Tibial nerve (tissue), 4 donors: ENCODE measurements at regions not wholly inside any gene's neighbourhood (a gene's known extent, or its start where the extent isn't known, plus 50 kb on each side); places are given as distances from the start of the nearest gene placed in this dataset.
"Not testable (repeated sequence)": the region's sequence is repeated elsewhere in the genome, so short reads cannot be mapped to it uniquely, and the experiment has no call there.

Experiments
- DNase-seq, 2 donors: peaks; one replicate each; pipeline ENCODE4 v3.0.0-alpha.2; 2019; ENCODE audit warnings: low spot score in 2 of 2
- H3K27ac ChIP-seq, 4 donors: fragments of 200-600 bp; sonication (generic) in 3 of 4; one replicate each; pipeline ENCODE4 v1.5.1; 2017 to 2019; ENCODE audit warnings: mild to moderate bottlenecking in 1 of 4
- H3K27me3 ChIP-seq, 2 donors: fragments of 200-600 bp; sonication (generic) in 1 of 2; one replicate each; pipeline versions ENCODE4 v1.5.1 to v1.6.0; 2017 to 2019
- H3K36me3 ChIP-seq, 3 donors: fragments of 200-600 bp; sonication (generic); one replicate each; pipeline ENCODE4 v1.5.1; 2018 to 2019
- H3K4me1 ChIP-seq, 4 donors: fragments of 200-600 bp; sonication (generic) in 3 of 4; one replicate each; pipeline ENCODE4 v1.5.1; 2017 to 2019
- H3K4me3 ChIP-seq, 4 donors: fragments of 200-600 bp; sonication (generic) in 3 of 4; one replicate each; pipeline ENCODE4 v1.5.1; 2017 to 2019; ENCODE audit warnings: mild to moderate bottlenecking in 1 of 4, moderate library complexity in 1 of 4
- H3K9me3 ChIP-seq, 4 donors: fragments of 200-600 bp; sonication (generic) in 3 of 4; one replicate each; pipeline ENCODE4 v1.5.1; 2017 to 2019
- EP300 ChIP-seq, 2 donors: sonication (generic); formaldehyde crosslinking; IDR thresholded peaks; one replicate each; pipeline ENCODE4 v1.6.1; 2017; ENCODE audit warnings: antibody characterized with exemption in 2 of 2, mild to moderate bottlenecking in 1 of 2
- POLR2A ChIP-seq, 2 donors: fragments of 450-650 bp; IDR thresholded peaks; one replicate each; pipeline ENCODE4 v1.6.1; 2017; ENCODE audit warnings: antibody characterized with exemption in 2 of 2, mild to moderate bottlenecking in 2 of 2, moderate library complexity in 2 of 2
- WGBS, 2 donors: methylation state at CpG; one replicate each; pipeline ENCODE4 v1.1.5; 2018; 5-methylcytosine and 5-hydroxymethylcytosine counted together
- TF ChIP-seq, protein P1 (sequence below), 5 experiments: fragments of 200-600 bp in 3 of 5; fragments of 450-650 bp in 2 of 5; sonication (generic) in 3 of 5; IDR thresholded peaks; one replicate each; pipeline ENCODE4 v1.5.1; 2016 to 2019; ENCODE audit warnings: antibody characterized with exemption in 5 of 5, mild to moderate bottlenecking in 3 of 5, moderate library complexity in 2 of 5

DNA sequence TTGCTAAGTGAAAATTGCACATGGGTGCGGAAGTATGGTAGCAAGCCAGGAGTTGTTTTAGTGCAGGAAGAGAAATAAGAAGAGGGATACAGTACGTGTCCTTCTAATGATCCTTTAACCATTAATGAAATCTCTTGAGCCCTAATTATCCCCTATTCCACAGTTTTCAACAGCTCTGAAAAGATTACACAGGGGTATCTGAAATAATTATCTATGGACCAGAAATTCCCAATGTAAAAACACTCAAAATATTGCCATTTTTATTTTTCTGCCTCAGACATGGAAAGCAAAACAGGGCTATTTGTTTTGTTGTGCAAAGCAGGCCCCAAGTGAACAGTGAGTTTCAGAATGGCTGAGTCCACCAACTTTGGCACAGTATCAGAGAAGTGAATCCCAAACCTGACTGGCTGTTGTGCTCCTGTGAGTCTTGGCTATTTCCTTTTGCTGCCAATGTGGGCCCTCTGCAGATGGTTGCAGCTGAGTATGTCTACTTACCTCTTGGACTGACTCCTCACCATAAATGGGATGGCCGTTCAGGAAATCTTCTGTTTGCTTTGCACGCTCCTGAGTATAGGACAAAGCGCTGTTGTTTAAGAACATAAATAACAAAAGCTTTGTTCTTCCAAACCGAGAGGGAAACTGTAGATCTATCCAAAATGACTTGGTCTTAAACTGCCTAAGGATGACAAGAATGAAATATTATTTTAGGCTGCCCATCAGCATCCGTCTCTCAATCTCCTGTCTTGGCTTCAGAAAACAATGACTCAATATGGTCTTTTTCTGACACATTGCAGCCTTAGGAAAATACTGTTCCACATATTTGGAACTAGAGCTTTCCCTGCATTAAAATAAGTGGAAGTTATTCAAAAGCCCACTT is 204.1 kb downstream of the DEPDC1B start:
- no peaks in the 10 kb centered on the region for H3K27me3 ChIP-seq
- WGBS, 2 donors = 36 to 48% methylated on average over 7 of the region's 7 CpGs
- no peak for DNase-seq
- H3K4me3 ChIP-seq = no peak overlapping the region
- H3K27ac ChIP-seq = no peak overlapping the region
- H3K36me3 ChIP-seq = no peaks in the 10 kb centered on the region
- H3K9me3 ChIP-seq = no peaks in the 10 kb centered on the region
- TF ChIP-seq POLR2A (IDR thresholded peaks at IDR 0.05) = no peak
- no peak for TF ChIP-seq EP300 (IDR thresholded peaks at IDR 0.05)
- TF ChIP-seq, protein P1, sequence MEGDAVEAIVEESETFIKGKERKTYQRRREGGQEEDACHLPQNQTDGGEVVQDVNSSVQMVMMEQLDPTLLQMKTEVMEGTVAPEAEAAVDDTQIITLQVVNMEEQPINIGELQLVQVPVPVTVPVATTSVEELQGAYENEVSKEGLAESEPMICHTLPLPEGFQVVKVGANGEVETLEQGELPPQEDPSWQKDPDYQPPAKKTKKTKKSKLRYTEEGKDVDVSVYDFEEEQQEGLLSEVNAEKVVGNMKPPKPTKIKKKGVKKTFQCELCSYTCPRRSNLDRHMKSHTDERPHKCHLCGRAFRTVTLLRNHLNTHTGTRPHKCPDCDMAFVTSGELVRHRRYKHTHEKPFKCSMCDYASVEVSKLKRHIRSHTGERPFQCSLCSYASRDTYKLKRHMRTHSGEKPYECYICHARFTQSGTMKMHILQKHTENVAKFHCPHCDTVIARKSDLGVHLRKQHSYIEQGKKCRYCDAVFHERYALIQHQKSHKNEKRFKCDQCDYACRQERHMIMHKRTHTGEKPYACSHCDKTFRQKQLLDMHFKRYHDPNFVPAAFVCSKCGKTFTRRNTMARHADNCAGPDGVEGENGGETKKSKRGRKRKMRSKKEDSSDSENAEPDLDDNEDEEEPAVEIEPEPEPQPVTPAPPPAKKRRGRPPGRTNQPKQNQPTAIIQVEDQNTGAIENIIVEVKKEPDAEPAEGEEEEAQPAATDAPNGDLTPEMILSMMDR (IDR thresholded peaks at IDR 0.05) = no peak
- H3K4me1 ChIP-seq = no peaks in the 10 kb centered on the region

DNA sequence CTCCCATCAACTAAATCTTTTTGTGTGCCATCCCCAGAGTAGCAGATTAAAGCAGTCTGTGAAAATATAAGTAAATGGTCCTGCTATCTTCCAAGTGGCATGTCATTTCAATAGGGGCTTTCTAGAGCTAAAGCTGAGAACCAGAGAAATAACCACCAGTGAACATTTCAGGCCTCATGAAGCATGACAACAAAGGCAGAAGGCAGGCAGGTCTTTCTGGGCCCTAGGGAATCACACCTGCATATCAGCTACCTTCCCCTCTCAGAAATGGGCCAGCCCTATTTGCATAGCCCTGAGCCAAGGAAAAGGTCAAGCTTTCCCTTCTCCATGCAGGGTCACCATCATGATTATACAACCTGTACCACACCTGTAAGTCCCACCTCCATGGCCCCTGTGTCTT is 205.3 kb downstream of the DEPDC1B start:
- Histone ChIP-seq H3K9me3 (no peaks in the 10 kb centered on the region), H3K4me1 (no peaks in the 10 kb centered on the region), H3K4me3 (no peak overlapping the region), H3K36me3 (no peaks in the 10 kb centered on the region), H3K27me3 (no peaks in the 10 kb centered on the region), H3K27ac (no peak overlapping the region)
- DNase-seq = no peak
- TF ChIP-seq EP300 (IDR thresholded peaks at IDR 0.05) (no peak), POLR2A (IDR thresholded peaks at IDR 0.05) (no peak)
- TF ChIP-seq, protein P1 (IDR thresholded peaks at IDR 0.05) = no peak

- Histone ChIP-seq H3K27ac (no peak overlapping the region), H3K4me3 (no peak overlapping the region), H3K9me3 (no peaks in the 10 kb centered on the region), H3K36me3 (no peaks in the 10 kb centered on the region), H3K4me1 (no peaks in the 10 kb centered on the region), H3K27me3 (no peaks in the 10 kb centered on the region)
- DNase-seq = no peak
- 58 to 72% methylated on average over 3 of the region's 3 CpGs for WGBS, 2 donors
- TF ChIP-seq POLR2A (IDR thresholded peaks at IDR 0.05) (no peak), EP300 (IDR thresholded peaks at IDR 0.05) (no peak)
- TF ChIP-seq, protein P1 (IDR thresholded peaks at IDR 0.05) = no peak
Observed at GRCh38 chr5:60494144-60494543, 205.8 kb downstream of the DEPDC1B start.

DNA sequence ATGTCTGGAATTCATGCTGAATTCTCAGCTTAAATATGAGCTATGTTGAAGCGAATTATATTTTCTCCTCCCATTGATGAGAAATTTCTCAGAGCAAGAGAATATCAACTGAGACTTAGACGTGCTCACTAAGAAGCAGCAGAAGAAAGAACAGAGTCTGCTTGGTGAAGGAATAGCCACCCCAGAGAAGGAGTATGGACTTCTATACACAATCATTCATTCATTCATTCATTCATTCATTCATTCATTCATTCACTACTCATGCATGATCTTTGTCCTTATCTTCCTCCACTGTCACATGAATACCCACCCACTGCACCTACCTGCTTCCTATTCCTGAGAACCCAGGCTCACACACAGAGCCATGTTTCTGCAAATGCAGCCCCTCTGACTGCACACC is 206.6 kb downstream of the DEPDC1B start:
- Histone ChIP-seq H3K27ac (no peak overlapping the region), H3K4me3 (no peak overlapping the region), H3K36me3 (no peaks in the 10 kb centered on the region), H3K4me1 (no peaks in the 10 kb centered on the region), H3K9me3 (no peaks in the 10 kb centered on the region), H3K27me3 (no peaks in the 10 kb centered on the region)
- TF ChIP-seq, protein P1 (IDR thresholded peaks at IDR 0.05) = no peak
- no peak for TF ChIP-seq POLR2A (IDR thresholded peaks at IDR 0.05)
- TF ChIP-seq EP300 (IDR thresholded peaks at IDR 0.05) = no peak
- DNase-seq = no peak
- 83 to 89% methylated on average over 2 of the region's 2 CpGs for WGBS, 2 donors

- WGBS, 2 donors = 81% methylated on average over 2 of the region's 2 CpGs
- H3K27me3 ChIP-seq = no peaks in the 10 kb centered on the region
- H3K9me3 ChIP-seq = no peaks in the 10 kb centered on the region
- DNase-seq = no peak
- H3K4me3 ChIP-seq = no peak overlapping the region
- TF ChIP-seq POLR2A (IDR thresholded peaks at IDR 0.05) (no peak), EP300 (IDR thresholded peaks at IDR 0.05) (no peak)
- TF ChIP-seq, protein P1 (IDR thresholded peaks at IDR 0.05) = no peak
- H3K4me1 ChIP-seq = no peaks in the 10 kb centered on the region
- H3K36me3 ChIP-seq = no peaks in the 10 kb centered on the region
- no peak overlapping the region for H3K27ac ChIP-seq
Observed at GRCh38 chr5:60492958-60493357, 207.0 kb downstream of the DEPDC1B start.

GRCh38 chr5:60492358-60492757 is 207.6 kb downstream of the DEPDC1B start:
- 94 to 95% methylated on average over 2 of the region's 2 CpGs for WGBS, 2 donors
- not testable (repeated sequence) for H3K27me3 ChIP-seq, H3K4me3 ChIP-seq, H3K27ac ChIP-seq, DNase-seq, H3K4me1 ChIP-seq, H3K9me3 ChIP-seq, H3K36me3 ChIP-seq
